Activated T-cell treated with anti-CD3 and anti-CD28 coated beads, Interleukin-2, amount 50 U/mL, for 48 hours (primary cell): ENCODE measurements at regions not wholly inside any gene's neighbourhood (a gene's known extent, or its start where the extent isn't known, plus 50 kb on each side); places are given as distances from the start of the nearest gene placed in this dataset.

Experiments used
- DNase-seq, 2 experiments: peaks; one replicate each; pipeline ENCODE4 v3.0.0-alpha.2; 2020

- no peak for DNase-seq
These were observed 86.8 kb upstream of the TMEM132C start for GRCh38 chr12:128180166-128180565.

- DNase-seq = no peak
These were observed 76.9 kb upstream of the TMEM132C start for GRCh38 chr12:128190052-128190451.

GRCh38 chr12:128190614-128191013, 76.4 kb upstream of the TMEM132C start:
- no peak for DNase-seq

GRCh38 chr12:128191380-128191779, 75.6 kb upstream of the TMEM132C start:
- no peak for DNase-seq

- no peak for DNase-seq
These were observed 62.3 kb upstream of the TMEM132C start for GRCh38 chr12:128204711-128205110.

- no peak for DNase-seq
These were observed 61.8 kb upstream of the TMEM132C start for GRCh38 chr12:128205145-128205544.

GRCh38 chr12:128205758-128206157, 61.2 kb upstream of the TMEM132C start:
- DNase-seq = no peak
